Sigmoid colon (tissue), 6 donors: ENCODE measurements at regions not wholly inside any gene's neighbourhood (a gene's known extent, or its start where the extent isn't known, plus 50 kb on each side); places are given as distances from the start of the nearest gene placed in this dataset.
"Not testable (repeated sequence)": the region's sequence is repeated elsewhere in the genome, so short reads cannot be mapped to it uniquely, and the experiment has no call there.

ENCODE experiments used
- DNase-seq: peaks from one replicate; pipeline ENCODE4 v3.0.0-alpha.2; 2019
- H3K27ac ChIP-seq, 4 donors: fragments of 200-600 bp; sonication (generic); one replicate each; pipeline ENCODE4 v1.5.1; 2016 to 2019; ENCODE audit warnings: mild to moderate bottlenecking in 1 of 4
- H3K27me3 ChIP-seq, 3 donors: fragments of 200-600 bp; sonication (generic); one replicate each; pipeline ENCODE4 v1.5.1; 2019; ENCODE audit warnings: mild to moderate bottlenecking in 1 of 3
- H3K36me3 ChIP-seq, 4 donors: fragments of 200-600 bp; sonication (generic); one replicate each; pipeline ENCODE4 v1.5.1; 2016 to 2019
- H3K4me1 ChIP-seq, 4 donors: fragments of 200-600 bp; sonication (generic); one replicate each; pipeline ENCODE4 v1.5.1; 2017 to 2019
- H3K4me3 ChIP-seq, 4 donors: fragments of 200-600 bp; sonication (generic); one replicate each; pipeline ENCODE4 v1.5.1; 2017 to 2019; ENCODE audit warnings: mild to moderate bottlenecking in 2 of 4, moderate library complexity in 1 of 4
- H3K9me3 ChIP-seq, 4 donors: fragments of 200-600 bp in 3 of 4; sonication (generic) in 3 of 4; one replicate each; pipeline versions ENCODE4 v1.5.1 to v1.6.1; 2013 to 2019
- CTCF ChIP-seq, 4 experiments: fragments of 450-650 bp in 3 of 4; fragments of 200-600 bp in 1 of 4; IDR thresholded peaks; one replicate each; pipeline ENCODE4 v1.5.1; 2016 to 2019; ENCODE audit warnings: antibody characterized with exemption in 4 of 4, mild to moderate bottlenecking in 3 of 4, moderate library complexity in 2 of 4
- EP300 ChIP-seq, 4 donors: sonication (generic); formaldehyde crosslinking; IDR thresholded peaks; one replicate each; pipeline ENCODE4 v1.6.1; 2017; ENCODE audit warnings: antibody characterized with exemption in 4 of 4
- POLR2A ChIP-seq, 2 donors: fragments of 450-650 bp; IDR thresholded peaks; one replicate each; pipeline ENCODE4 v1.6.1; 2016; ENCODE audit warnings: antibody characterized with exemption in 2 of 2, mild to moderate bottlenecking in 2 of 2, moderate library complexity in 2 of 2
- POLR2AphosphoS5 ChIP-seq, 4 donors: sonication (generic); formaldehyde crosslinking; IDR thresholded peaks; one replicate each; pipeline ENCODE4 v1.6.1; 2017; ENCODE audit warnings: antibody characterized with exemption in 4 of 4
- WGBS, 2 donors: extraction: QIAGEN DNeasy Blood & Tissue Kit; methylation state at CpG; one replicate each; pipeline ENCODE4 v1.1.7; 2013; 5-methylcytosine and 5-hydroxymethylcytosine counted together
- intact Hi-C: fragments of 100-400 bp; cut with DNase I; formaldehyde crosslinking; loops from one replicate; pipeline ENCODE4 v1.15.1; 2023
- donor health status: healthy with polysubstance abuse.
- donor health status: healthy.

GRCh38 chr3:13187593-13187992 is 114.4 kb upstream of the IQSEC1 start:
- Histone ChIP-seq H3K27ac (no peak overlapping the region), H3K36me3 (no peaks in the 10 kb centered on the region), H3K9me3 (peaks cover 0 to 7% (median 0%) of the 10 kb centered on the region in 4 donors), H3K4me3 (no peak overlapping the region), H3K4me1 (no peaks in the 10 kb centered on the region), H3K27me3 (peaks cover 0 to 1% (median 0%) of the 10 kb centered on the region in 3 donors)
- no peak for DNase-seq
- 97 to 98% methylated on average over 2 of the region's 2 CpGs for WGBS, 2 donors
- no peak for TF ChIP-seq CTCF (IDR thresholded peaks at IDR 0.05)
- TF ChIP-seq POLR2A (IDR thresholded peaks at IDR 0.05): no peak
- no peak for TF ChIP-seq POLR2AphosphoS5 (IDR thresholded peaks at IDR 0.05)
- TF ChIP-seq EP300 (IDR thresholded peaks at IDR 0.05): no peak
- intact Hi-C loops: no loop called here

GRCh38 chr3:13186435-13186815 is 113.2 kb upstream of the IQSEC1 start:
- WGBS, 2 donors: 68 to 70% methylated on average over 9 of the region's 9 CpGs
- Histone ChIP-seq H3K9me3 (peaks cover 0 to 7% (median 0%) of the 10 kb centered on the region in 4 donors), H3K36me3 (no peaks in the 10 kb centered on the region), H3K4me1 (no peaks in the 10 kb centered on the region), H3K27me3 (no peaks in the 10 kb centered on the region), H3K27ac (no peak overlapping the region), H3K4me3 (no peak overlapping the region)
- intact Hi-C loops: no loop called here
- DNase-seq: no peak
- TF ChIP-seq CTCF (IDR thresholded peaks at IDR 0.05) (no peak), POLR2A (IDR thresholded peaks at IDR 0.05) (no peak), POLR2AphosphoS5 (IDR thresholded peaks at IDR 0.05) (no peak), EP300 (IDR thresholded peaks at IDR 0.05) (no peak)

- H3K27me3 ChIP-seq: no peaks in the 10 kb centered on the region
- no peak overlapping the region for H3K4me3 ChIP-seq
- H3K36me3 ChIP-seq: no peaks in the 10 kb centered on the region
- no peak for DNase-seq
- 79 to 88% methylated on average over 7 of the region's 7 CpGs for WGBS, 2 donors
- TF ChIP-seq CTCF (IDR thresholded peaks at IDR 0.05) (no peak), EP300 (IDR thresholded peaks at IDR 0.05) (no peak), POLR2AphosphoS5 (IDR thresholded peaks at IDR 0.05) (no peak), POLR2A (IDR thresholded peaks at IDR 0.05) (no peak)
- no peak overlapping the region for H3K27ac ChIP-seq
- no peaks in the 10 kb centered on the region for H3K4me1 ChIP-seq
- intact Hi-C loops: no loop called here
- H3K9me3 ChIP-seq: peaks cover 0 to 7% (median 0%) of the 10 kb centered on the region in 4 donors
Measured at GRCh38 chr3:13185737-13186434, 112.7 kb upstream of the IQSEC1 start.

GRCh38 chr3:13179582-13180210 is 106.5 kb upstream of the IQSEC1 start:
- H3K9me3 ChIP-seq: peaks cover 4 to 13% (median 8%) of the 10 kb centered on the region in 4 donors
- peak; percentile 26 for DNase-seq
- H3K4me1 ChIP-seq, H3K36me3 ChIP-seq, H3K27ac ChIP-seq, H3K27me3 ChIP-seq, intact Hi-C loops, H3K4me3 ChIP-seq: not testable (repeated sequence)
- 94 to 96% methylated on average over 32 of the region's 32 CpGs for WGBS, 2 donors

GRCh38 chr3:13179181-13179580 is 106.0 kb upstream of the IQSEC1 start:
- DNase-seq: no peak
- TF ChIP-seq POLR2A (IDR thresholded peaks at IDR 0.05) (no peak), EP300 (IDR thresholded peaks at IDR 0.05) (no peak), POLR2AphosphoS5 (IDR thresholded peaks at IDR 0.05) (no peak), CTCF (IDR thresholded peaks at IDR 0.05) (no peak)
- H3K27me3 ChIP-seq: no peaks in the 10 kb centered on the region
- no peaks in the 10 kb centered on the region for H3K36me3 ChIP-seq
- peaks cover 4 to 13% (median 8%) of the 10 kb centered on the region in 4 donors for H3K9me3 ChIP-seq
- WGBS, 2 donors: 56 to 86% methylated on average over 1 of the region's 1 CpG
- intact Hi-C loops: no loop called here
- H3K27ac ChIP-seq: no peak overlapping the region
- no peak overlapping the region for H3K4me3 ChIP-seq
- no peaks in the 10 kb centered on the region for H3K4me1 ChIP-seq
